Endothelial cell of umbilical vein (primary cell): ENCODE measurements at regions not wholly inside any gene's neighbourhood (a gene's known extent, or its start where the extent isn't known, plus 50 kb on each side); places are given as distances from the start of the nearest gene placed in this dataset.

Experiments used
- BruUV-seq: library from RNA; stranded (reverse); fragments of 400-500 nt; replicated peaks from 2 replicates; lab custom pipeline; 2021; lab: Mats Ljungman, UMichigan
- CTCF ChIA-PET: fragments of 300-600, 350-600 bp; sonication (Branson Sonifier 250); formaldehyde crosslinking; loops from one replicate; lab custom pipeline; 2021; ENCODE audit warnings: antibody characterized with exemption, inconsistent platforms; lab: Charles Lee
- POLR2A ChIA-PET: fragments of 300-600, 350-600 bp; sonication (Branson Sonifier 250); formaldehyde crosslinking; loops from one replicate; lab custom pipeline; 2021; ENCODE audit warnings: antibody characterized with exemption, inconsistent platforms; lab: Charles Lee
- DNase-seq: peaks from one replicate; pipeline ENCODE4 v3.0.0-alpha.2; 2011; ENCODE audit warnings: low read depth, low spot score
- FAIRE-seq: peaks from 2 replicates; lab custom pipeline; 2011; peaks lifted over from hg19 to GRCh38; lab: Jason Lieb, UNC
- H2AFZ ChIP-seq: 2 replicates; pipeline ENCODE4 v1.6.0; 2012; ENCODE audit warnings: low read depth, low read length, control low read depth, inconsistent platforms
- H3K27ac ChIP-seq: 2 replicates; pipeline ENCODE4 v1.5.1; 2011; ENCODE audit warnings: low read depth, mild to moderate bottlenecking, control low read depth, low read length, moderate library complexity; ENCODE audit not compliant: insufficient read depth
- H3K27me3 ChIP-seq, 2 experiments: 2 replicates each; pipeline versions ENCODE4 v1.6.0 to v1.6.1; 2011; ENCODE audit warnings: low read length in 2 of 2, mixed read lengths in 1 of 2; ENCODE audit not compliant: control insufficient read depth in 2 of 2, insufficient read depth in 2 of 2
- H3K36me3 ChIP-seq, 2 experiments: 2 replicates in 1 of 2; 3 replicates in 1 of 2; pipeline ENCODE4 v1.5.1; 2011; ENCODE audit warnings: low read length in 2 of 2, mild to moderate bottlenecking in 1 of 2, moderate library complexity in 1 of 2; ENCODE audit not compliant: control insufficient read depth in 2 of 2, insufficient read depth in 2 of 2; ENCODE audit errors: extremely low read depth in 1 of 2
- H3K4me1 ChIP-seq: 3 replicates; pipeline ENCODE4 v1.5.1; 2011; ENCODE audit warnings: mild to moderate bottlenecking, low read length; ENCODE audit not compliant: control insufficient read depth, insufficient read depth; ENCODE audit errors: extremely low read depth
- H3K4me2 ChIP-seq: 2 replicates; pipeline ENCODE4 v1.6.1; 2011; ENCODE audit warnings: low read length, control low read depth, mixed read lengths; ENCODE audit not compliant: insufficient read depth
- H3K4me3 ChIP-seq, 3 experiments: fragments of 200-600 bp in 1 of 3; sonication (generic), shearing (Covaris generic) in 1 of 3; replicated peaks in 1 of 3; 2 replicates each; pipeline ENCODE4 v1.5.1; 2011 to 2016; ENCODE audit warnings: control low read depth in 3 of 3, low read length in 3 of 3, mild to moderate bottlenecking in 2 of 3, inconsistent platforms in 1 of 3, low read depth in 1 of 3, moderate library complexity in 1 of 3; ENCODE audit not compliant: insufficient read depth in 1 of 3
- H3K79me2 ChIP-seq: 2 replicates; pipeline ENCODE4 v1.6.0; 2012; ENCODE audit warnings: low read length, inconsistent platforms; ENCODE audit not compliant: control insufficient read depth, insufficient read depth
- H3K9ac ChIP-seq: replicated peaks from 2 replicates; pipeline ENCODE3; 2011; ENCODE audit warnings: low read length, control low read depth; ENCODE audit not compliant: insufficient read depth; ENCODE audit errors: extremely low read depth
- H3K9me1 ChIP-seq: replicated peaks from 3 replicates; pipeline ENCODE4 v1.6.0; 2011; ENCODE audit warnings: mild to moderate bottlenecking, low read length; ENCODE audit not compliant: control insufficient read depth, insufficient read depth; ENCODE audit errors: extremely low read depth
- H3K9me3 ChIP-seq: replicated peaks from 2 replicates; pipeline ENCODE4 v1.5.1; 2012; ENCODE audit warnings: low read length, inconsistent platforms; ENCODE audit not compliant: control insufficient read depth, insufficient read depth
- H4K20me1 ChIP-seq: replicated peaks from 2 replicates; pipeline ENCODE3; 2011; ENCODE audit warnings: mild to moderate bottlenecking, low read length; ENCODE audit not compliant: control insufficient read depth, insufficient read depth; ENCODE audit errors: extremely low read depth
- CTCF ChIP-seq, 2 donors: IDR thresholded peaks; 1 replicate in 1 of 2; 2 replicates in 1 of 2; pipeline ENCODE4 v1.5.1; 2011; ENCODE audit warnings: low read length in 2 of 2, mild to moderate bottlenecking in 2 of 2, moderate library complexity in 2 of 2, control low read depth in 1 of 2, inconsistent platforms in 1 of 2, low read depth in 1 of 2; ENCODE audit not compliant: insufficient read depth in 1 of 2; ENCODE audit errors: extremely low read depth in 1 of 2
- EZH2 ChIP-seq: IDR thresholded peaks from 2 replicates; pipeline ENCODE4 v1.6.1; 2012; ENCODE audit warnings: borderline replicate concordance, low read depth, mild to moderate bottlenecking, moderate library complexity, low read length, inconsistent platforms; ENCODE audit not compliant: severe bottlenecking
- FOS ChIP-seq: IDR thresholded peaks from 2 replicates; pipeline ENCODE4 v1.6.1; 2011; ENCODE audit warnings: mild to moderate bottlenecking, low read length, moderate library complexity, borderline replicate concordance; ENCODE audit not compliant: insufficient read depth
- GATA2 ChIP-seq: IDR thresholded peaks from 2 replicates; pipeline ENCODE4 v1.7.0; 2011; ENCODE audit warnings: low read depth, mild to moderate bottlenecking, moderate library complexity, mixed read lengths, low read length; ENCODE audit not compliant: insufficient read length, insufficient read depth
- JUN ChIP-seq: IDR thresholded peaks from 2 replicates; pipeline ENCODE4 v1.6.1; 2011; ENCODE audit warnings: borderline replicate concordance, low read depth; ENCODE audit not compliant: insufficient read length, insufficient read depth
- MAX ChIP-seq: IDR thresholded peaks from 2 replicates; pipeline ENCODE4 v1.6.1; 2011; ENCODE audit not compliant: insufficient read depth, insufficient read length
- MYC ChIP-seq: IDR thresholded peaks from one replicate; pipeline ENCODE4 v1.6.1; 2011; ENCODE audit warnings: mild to moderate bottlenecking, low read depth, low read length
- POLR2A ChIP-seq: IDR thresholded peaks from 2 replicates; pipeline ENCODE4 v1.6.1; 2012; ENCODE audit warnings: low read depth, mild to moderate bottlenecking, control low read depth, low read length
- POLR2AphosphoS5 ChIP-seq: IDR thresholded peaks from 2 replicates; pipeline ENCODE4 v1.6.1; 2012; ENCODE audit warnings: low read depth, mild to moderate bottlenecking, control low read depth, low read length, moderate library complexity; ENCODE audit not compliant: insufficient read depth
- dilution Hi-C: fragments of 300-500 bp; cut with MboI; formaldehyde crosslinking; loops from one replicate; pipeline ENCODE4 v1.15.0; 2019; ENCODE audit warnings: low sequenced_read_pairs; ENCODE audit not compliant: extremely low pct_ligation_motif_present
- intact Hi-C: fragments of 100-400 bp; cut with micrococcal nuclease; formaldehyde crosslinking; loops from one replicate; pipeline ENCODE4 v1.10.0; 2022

- TF ChIP-seq EZH2: no peak
- no peak for TF ChIP-seq FOS
- TF ChIP-seq POLR2AphosphoS5: no peak
- no peak for TF ChIP-seq GATA2
- TF ChIP-seq POLR2A: no peak
- TF ChIP-seq MAX: no peak
- TF ChIP-seq MYC: no peak
- no peak for TF ChIP-seq CTCF (IDR thresholded peaks at IDR 0.05; ENCODE audit: extremely low read depth in 1 of 2, insufficient read depth in 1 of 2, low read depth in 1 of 2, low read length in 2 of 2)
- TF ChIP-seq JUN: no peak
- Histone ChIP-seq H3K9me3 (no peaks in the 10 kb centered on the region), H3K9me1 (no peaks in the 10 kb centered on the region), H3K4me3 (no peak overlapping the region), H3K27me3 (peaks cover 0 to 1% of the 10 kb centered on the region in 2 experiments), H4K20me1 (no peaks in the 10 kb centered on the region), H3K79me2 (no peaks in the 10 kb centered on the region), H3K4me2 (no peak overlapping the region), H3K9ac (no peak overlapping the region), H3K4me1 (peaks cover 9% of the 10 kb centered on the region), H2AFZ (no peak overlapping the region), H3K27ac (no peak overlapping the region), H3K36me3 (no peaks in the 10 kb centered on the region)
- no peak for DNase-seq
- dilution Hi-C loops (no loop called here), intact Hi-C loops (loop anchor here (5.0 kb wide), 1 partner anchor 245 kb away; no protein-coding TSS in a partner anchor)
- CTCF ChIA-PET: no interaction called here
- FAIRE-seq: no peak
- POLR2A ChIA-PET: no interaction called here
- BruUV-seq: no TSS peak
Observed at GRCh38 chr3:28912120-28912885, 368.6 kb upstream of the RBMS3 start.
